HEK293 (cell line): ENCODE measurements at regions not wholly inside any gene's neighbourhood (a gene's known extent, or its start where the extent isn't known, plus 50 kb on each side); places are given as distances from the start of the nearest gene placed in this dataset.

Experiments
- CTCF ChIP-seq: fragments of 450-650 bp; formaldehyde crosslinking; IDR thresholded peaks from 2 replicates; pipeline ENCODE4 v1.5.1; 2016; ENCODE audit warnings: missing biosample characterization, missing genetic modification characterization
- GLI2 ChIP-seq: fragments of 450-650 bp; formaldehyde crosslinking; IDR thresholded peaks from 2 replicates; pipeline ENCODE4; 2017; ENCODE audit warnings: missing biosample characterization, missing genetic modification characterization, low read depth, borderline replicate concordance
- GLI4 ChIP-seq: fragments of 450-650 bp; formaldehyde crosslinking; IDR thresholded peaks from 2 replicates; pipeline ENCODE4 v1.5.1; 2016; ENCODE audit warnings: missing biosample characterization, missing genetic modification characterization
- MZF1 ChIP-seq: fragments of 450-650 bp; formaldehyde crosslinking; IDR thresholded peaks from 2 replicates; pipeline ENCODE4 v1.5.1; 2017; ENCODE audit warnings: missing biosample characterization, missing genetic modification characterization, borderline replicate concordance
- YY1 ChIP-seq: fragments of 450-650 bp; formaldehyde crosslinking; IDR thresholded peaks from 2 replicates; pipeline ENCODE4 v1.5.1; 2018; ENCODE audit warnings: missing biosample characterization, missing genetic modification characterization
- ZFP37 ChIP-seq: fragments of 450-650 bp; formaldehyde crosslinking; IDR thresholded peaks from 2 replicates; pipeline ENCODE4 v1.5.1; 2016; ENCODE audit warnings: missing biosample characterization, missing genetic modification characterization
- ZNF394 ChIP-seq: fragments of 450-650 bp; formaldehyde crosslinking; IDR thresholded peaks from 2 replicates; pipeline ENCODE4 v1.5.1; 2016; ENCODE audit warnings: missing biosample characterization, missing genetic modification characterization, mild to moderate bottlenecking, moderate library complexity, borderline replicate concordance
- ZNF416 ChIP-seq: fragments of 450-650 bp; formaldehyde crosslinking; IDR thresholded peaks from 2 replicates; pipeline ENCODE4 v1.5.1; 2016; ENCODE audit warnings: missing biosample characterization, missing genetic modification characterization
- ZNF514 ChIP-seq: fragments of 450-650 bp; formaldehyde crosslinking; IDR thresholded peaks from 2 replicates; pipeline ENCODE4 v1.5.1; 2016; ENCODE audit warnings: missing biosample characterization, missing genetic modification characterization
- ZNF560 ChIP-seq: fragments of 450-650 bp; formaldehyde crosslinking; IDR thresholded peaks from 2 replicates; pipeline ENCODE4 v1.5.1; 2017; ENCODE audit warnings: missing biosample characterization, missing genetic modification characterization, borderline replicate concordance
- ZSCAN4 ChIP-seq: fragments of 450-650 bp; formaldehyde crosslinking; IDR thresholded peaks from 2 replicates; pipeline ENCODE4 v1.5.1; 2017; ENCODE audit warnings: missing biosample characterization, missing genetic modification characterization
- ZSCAN5A ChIP-seq: fragments of 450-650 bp; formaldehyde crosslinking; IDR thresholded peaks from 2 replicates; pipeline ENCODE4 v1.5.1; 2016; ENCODE audit warnings: missing biosample characterization, missing genetic modification characterization

- no peak for TF ChIP-seq CTCF (tag by site-specific recombination)
- TF ChIP-seq ZSCAN4 (tag by site-specific recombination), result no peak
- no peak for TF ChIP-seq YY1 (tag by site-specific recombination)
- no peak for TF ChIP-seq ZNF394
- no peak for TF ChIP-seq ZSCAN5A
- TF ChIP-seq ZNF514, result no peak
- TF ChIP-seq ZNF560 (tag by site-specific recombination), result no peak
- no peak for TF ChIP-seq ZFP37 (tag by site-specific recombination)
- no peak for TF ChIP-seq GLI2 (tag by site-specific recombination)
- TF ChIP-seq MZF1, result no peak
- no peak for TF ChIP-seq ZNF416
- TF ChIP-seq GLI4 (tag by site-specific recombination), result no peak
Observed at GRCh38 chr2:189366349-189366748, 74.9 kb upstream of the WDR75 start.
